GM21381 (cell line): ENCODE measurements at regions not wholly inside any gene's neighbourhood (a gene's known extent, or its start where the extent isn't known, plus 50 kb on each side); places are given as distances from the start of the nearest gene placed in this dataset.

ENCODE experiments used
- ATAC-seq: cut with Tn5 transposase; IDR thresholded peaks from one replicate; pipeline ENCODE4 v1.9.1; 2021; ENCODE audit warnings: mild to moderate bottlenecking, moderate library complexity; ENCODE audit not compliant: unreplicated experiment

DNA sequence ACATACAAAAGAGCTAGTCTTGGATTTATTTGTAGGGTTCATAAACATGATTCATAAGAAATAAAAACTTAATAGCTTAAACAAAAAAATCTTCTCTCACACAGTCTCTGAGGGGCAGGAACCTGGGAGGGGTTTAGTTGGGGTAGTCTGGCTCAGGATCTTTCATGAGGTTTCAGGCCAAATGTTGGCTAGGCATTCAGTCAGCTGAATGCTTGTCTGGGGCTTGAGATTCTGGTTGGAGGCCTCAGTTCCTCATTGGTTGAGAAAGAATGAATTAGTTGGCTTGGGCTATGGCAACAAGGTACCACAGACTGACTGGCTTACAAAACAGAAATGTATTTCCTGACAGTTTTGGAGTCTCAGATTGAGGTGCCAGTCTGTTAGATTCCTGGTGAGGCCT, 74.3 kb downstream of the ANKRD7 start:
- ATAC-seq = no peak

DNA sequence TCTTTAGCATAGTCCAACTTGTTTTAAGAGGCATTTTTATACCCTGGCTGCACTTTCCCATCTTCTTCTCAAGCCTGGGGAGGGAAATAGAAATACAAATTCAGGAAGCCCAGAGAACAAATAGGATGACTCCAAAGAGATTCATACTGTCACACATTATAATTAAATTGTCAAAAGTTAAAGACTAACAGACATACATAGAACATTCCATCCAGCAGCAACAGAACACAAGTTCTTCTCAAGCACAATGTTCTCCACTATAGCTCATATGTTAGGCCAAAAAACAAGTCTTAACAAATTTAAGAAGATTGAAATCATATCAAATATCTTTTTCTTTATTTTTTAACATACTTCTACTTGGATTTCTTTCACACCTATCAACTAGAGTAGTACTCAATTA, 75.7 kb downstream of the ANKRD7 start:
- no peak for ATAC-seq

DNA sequence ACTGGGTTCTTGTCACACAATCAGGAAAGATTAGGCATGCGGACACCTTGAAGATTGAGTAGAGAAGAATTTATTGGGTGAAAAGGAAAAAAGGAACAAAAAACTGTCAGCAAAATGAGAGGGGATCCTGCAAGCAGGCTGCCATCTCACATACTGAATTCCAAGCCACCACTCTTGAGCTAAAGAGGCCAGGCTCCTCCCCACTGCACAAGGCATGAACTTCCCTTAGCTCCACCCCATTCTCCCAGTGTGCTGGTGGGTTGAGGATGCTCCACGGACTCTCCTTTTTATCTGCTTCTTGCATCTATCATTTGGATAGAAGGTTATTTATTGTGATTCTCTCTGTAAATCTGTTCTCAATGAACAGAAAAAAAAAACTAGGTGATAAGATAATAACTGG, 79.6 kb downstream of the ANKRD7 start:
- ATAC-seq = no peak

DNA sequence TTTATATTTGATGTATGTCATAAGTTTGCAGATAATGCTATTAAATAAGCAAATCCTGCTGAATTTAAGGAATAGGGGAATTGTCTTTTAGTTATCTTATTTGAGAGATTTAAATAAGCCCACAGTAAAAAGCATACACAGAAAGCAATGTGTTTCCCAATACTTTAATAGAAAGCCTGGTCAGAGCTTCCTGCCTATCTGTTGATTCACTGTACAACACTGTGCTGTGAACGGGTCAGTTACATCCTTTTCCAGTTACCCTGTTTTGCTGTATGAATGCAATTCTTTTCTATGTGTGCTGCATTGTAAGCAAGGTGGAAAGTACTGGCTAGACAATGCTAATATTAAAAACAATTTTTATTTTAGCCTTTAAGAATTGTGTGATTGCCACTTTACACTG, 81.2 kb downstream of the ANKRD7 start:
- no peak for ATAC-seq

DNA sequence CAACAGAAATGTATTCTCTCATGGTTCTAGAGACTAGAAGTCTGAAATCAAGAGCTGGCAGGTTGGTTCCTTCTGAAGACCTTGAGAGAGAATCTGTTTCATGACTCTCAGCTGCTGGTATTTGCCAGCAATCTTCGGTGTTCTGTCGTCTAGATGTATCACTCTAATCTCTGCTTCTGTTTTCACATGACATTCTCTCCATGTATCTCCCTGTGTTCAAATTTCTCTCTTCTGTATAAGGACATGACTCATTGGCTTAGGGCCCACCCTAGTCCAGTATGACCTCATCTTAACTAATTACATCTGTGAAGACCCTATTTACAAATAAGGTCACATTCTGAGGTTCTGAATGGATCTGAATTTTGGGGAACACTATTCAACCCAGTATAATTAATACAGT, 82.3 kb downstream of the ANKRD7 start:
- no peak for ATAC-seq

DNA sequence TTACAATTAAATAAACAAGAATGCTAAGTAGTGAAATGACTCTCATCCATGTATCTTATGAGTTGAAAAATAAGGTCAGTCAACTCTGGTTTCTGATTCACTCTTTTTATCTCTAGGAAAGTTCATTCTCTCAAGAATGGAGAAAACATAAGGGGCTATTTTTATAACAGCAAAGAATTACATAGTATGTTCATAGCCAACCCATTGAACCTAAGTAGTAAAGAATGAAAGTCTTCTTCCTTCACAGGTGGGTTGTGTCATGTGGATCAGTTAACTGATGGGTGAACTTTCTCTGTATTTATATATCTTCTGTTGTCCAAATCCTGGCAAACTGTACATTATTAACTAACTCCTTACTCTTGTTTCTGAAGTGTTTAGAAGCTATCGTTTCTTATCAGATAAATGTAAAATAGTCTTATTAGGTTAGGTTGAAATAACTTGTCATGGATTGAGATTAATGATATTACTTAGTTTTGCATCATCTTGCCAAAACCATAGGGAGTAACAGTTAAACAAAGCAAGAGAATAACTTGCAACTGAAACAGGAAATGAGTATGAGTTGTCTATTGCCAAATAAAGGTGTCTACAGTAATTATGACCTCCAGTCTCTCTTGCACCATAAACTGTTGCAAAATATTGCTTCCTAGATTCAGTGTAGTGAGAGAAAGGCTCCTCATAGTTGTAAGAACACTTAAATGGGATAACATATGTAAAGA, 86.8 kb downstream of the ANKRD7 start:
- peak; percentile 87 for ATAC-seq

DNA sequence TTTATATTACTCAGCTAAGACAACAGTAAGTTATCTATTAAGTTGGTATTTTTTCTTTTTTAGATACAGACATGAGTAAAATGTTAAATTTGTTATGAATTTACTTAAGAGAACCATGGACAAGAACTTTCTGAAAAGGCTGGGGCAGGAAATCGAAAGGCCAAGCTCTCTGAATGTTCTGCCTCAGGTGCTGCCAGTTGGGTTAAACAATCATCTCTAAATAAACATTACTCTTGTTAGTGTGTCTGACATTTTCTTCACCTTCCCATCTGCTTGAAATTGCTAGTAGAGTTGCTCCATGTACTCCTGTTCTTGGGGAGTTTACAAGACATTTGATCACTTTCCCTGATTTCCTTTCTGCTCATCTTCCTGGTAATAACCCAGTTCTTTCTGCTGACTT, 87.5 kb downstream of the ANKRD7 start:
- ATAC-seq = no peak

DNA sequence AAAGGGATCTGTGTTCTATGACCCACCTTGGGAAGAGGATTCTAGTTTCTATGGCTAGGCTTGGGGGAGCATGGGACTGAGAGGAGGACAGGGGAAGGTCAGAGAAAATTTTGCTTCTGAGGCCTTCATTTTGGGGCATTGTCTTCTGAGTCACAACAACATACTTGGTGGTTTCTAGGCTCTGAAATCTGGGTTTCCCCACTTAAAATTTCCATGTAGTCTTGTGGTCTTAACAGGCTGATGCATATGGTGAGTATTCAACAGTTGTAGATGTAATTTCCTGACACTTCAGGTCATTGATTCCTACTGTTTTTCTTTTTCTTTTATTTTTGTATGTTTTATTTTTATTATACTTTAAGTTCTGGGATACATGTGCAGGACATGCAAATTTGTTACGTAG, 88.5 kb downstream of the ANKRD7 start:
- peak; percentile 43 for ATAC-seq

DNA sequence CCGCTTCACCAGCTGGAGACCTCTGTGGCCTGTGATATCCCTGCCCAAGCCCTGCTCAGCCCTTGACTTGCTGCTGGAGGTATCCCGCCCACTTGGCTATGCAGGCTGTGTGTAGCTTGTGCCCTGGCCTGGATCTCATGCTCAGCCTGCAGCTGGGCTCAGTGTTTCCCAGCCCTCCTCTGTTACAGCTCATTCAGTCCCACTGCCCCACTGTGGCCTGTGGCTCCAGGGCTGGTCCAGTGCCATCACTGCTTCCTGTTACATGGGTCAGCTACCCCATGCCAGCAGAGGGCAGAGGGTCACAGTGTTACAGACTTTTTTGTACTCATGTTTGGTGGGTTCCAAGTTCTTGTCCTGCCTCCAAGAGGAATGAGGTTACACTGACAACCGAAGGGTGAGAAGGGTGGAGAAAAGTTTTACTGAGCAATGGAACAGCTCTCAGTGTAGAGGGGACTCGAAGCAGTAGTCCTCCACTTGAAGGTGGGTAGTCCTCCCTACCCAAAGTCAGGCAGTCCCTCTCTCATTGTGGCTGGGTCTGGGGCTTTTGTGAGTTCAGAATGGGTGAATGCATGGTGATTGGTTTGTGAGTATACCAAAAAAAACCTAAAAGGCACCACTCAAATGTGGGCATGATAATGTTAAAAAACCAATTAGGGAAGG, 100.4 kb downstream of the ANKRD7 start:
- ATAC-seq = no peak

DNA sequence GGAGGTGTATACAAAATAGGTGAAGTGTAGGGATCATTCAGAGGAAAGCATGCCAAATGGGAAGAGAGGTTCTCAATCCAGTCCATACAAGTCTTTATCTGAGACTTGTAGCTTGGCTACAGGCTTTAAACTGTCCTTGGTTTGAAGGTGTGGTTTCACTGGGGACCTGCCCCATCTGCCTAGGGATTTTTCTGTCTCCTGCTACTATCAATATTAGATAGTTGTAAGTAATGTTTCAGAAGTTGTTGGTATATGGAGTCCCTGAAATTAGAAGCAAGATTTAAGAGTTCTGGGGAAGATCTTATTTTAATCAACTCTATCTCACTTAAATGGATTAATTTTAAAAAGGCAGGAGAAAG, 100.9 kb downstream of the ANKRD7 start:
- ATAC-seq = no peak

DNA sequence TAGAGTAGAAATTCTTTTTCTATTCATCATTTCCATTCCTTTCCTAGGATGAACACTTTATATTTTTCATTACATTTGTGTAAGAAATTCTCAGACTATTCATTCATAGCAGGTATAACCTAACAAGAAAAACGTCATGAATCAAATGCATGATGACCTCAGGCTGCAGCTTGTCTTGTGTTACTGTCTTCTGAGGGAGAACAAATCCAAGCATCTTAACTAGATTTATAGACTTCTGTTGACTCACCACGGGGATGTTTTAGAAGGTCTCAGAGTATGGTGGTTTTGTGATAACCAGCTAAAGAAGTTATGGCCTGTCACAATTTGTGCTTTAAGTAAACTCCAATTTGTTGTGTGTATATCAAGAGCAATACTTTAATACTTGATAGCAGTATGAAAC, 102.7 kb downstream of the ANKRD7 start:
- no peak for ATAC-seq

DNA sequence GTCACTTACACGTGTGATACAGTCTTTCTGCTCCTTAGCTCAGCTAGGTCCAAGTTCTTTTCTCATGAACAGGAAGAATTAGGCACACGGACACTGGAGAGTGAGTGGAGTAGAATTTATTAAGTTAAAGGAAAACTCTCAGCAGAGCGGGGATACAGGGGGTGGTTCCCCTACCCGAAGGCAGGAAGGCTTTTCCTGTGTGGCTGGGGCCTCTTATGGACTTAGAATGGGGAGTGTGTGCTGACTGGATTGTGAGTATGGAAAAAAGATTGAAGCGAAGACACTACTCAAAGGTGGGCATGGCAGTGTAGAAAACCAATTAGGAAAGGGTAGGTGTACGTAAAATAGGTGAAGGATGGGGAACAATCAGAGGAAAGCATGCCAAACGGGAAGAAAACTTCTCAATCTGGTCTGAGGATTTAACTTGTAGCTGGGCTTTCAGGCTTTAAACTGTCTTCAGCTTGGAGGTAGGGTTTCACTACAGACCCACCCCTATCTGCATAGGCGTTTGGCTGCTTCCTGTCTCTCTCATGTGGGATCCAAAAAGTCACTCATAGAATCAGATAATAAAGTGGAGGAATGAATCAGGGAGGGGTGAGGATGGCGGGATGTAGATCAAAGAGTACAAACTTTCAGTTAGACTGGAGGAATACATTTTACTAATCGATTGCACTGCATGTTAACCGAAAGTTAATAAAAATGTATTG, 104.2 kb downstream of the ANKRD7 start:
- no peak for ATAC-seq

DNA sequence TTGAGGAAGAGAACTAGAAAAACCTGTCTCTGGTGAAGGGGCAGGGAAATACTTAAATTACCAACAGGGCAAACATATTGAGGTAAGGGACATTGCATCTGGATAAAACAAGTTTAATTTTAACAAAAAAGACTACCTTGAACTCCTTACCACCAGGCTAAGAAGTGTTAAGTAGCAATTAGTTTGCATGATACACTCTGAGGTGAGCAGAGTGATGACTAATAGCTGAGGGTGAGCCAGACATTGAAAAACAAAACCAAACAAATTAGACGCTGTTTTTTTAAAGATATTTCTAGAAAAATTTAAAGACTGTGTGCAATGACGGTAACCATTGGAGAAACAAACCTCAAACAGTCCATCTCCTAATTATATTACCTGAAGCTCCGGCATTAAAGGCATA, 105.9 kb downstream of the ANKRD7 start:
- no peak for ATAC-seq

DNA sequence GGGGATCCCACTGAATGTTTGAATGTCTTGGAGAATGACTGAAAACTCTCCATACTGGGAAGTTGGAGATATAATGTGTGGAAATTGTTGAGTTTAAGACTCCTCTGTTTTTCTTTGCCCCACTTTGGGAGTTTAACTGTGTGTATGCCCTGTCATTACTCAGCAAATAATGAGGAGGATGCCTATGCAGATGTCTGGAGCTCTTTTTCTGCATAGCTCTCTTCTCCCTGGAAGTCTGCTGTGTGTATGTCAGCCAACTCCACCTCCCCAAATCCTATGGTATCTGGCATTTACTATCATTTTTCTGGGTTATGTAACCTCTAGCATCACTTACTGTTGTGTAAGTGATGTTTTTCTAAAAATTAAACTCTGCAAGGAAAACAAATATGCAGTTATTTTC, 122.2 kb downstream of the ANKRD7 start:
- no peak for ATAC-seq

DNA sequence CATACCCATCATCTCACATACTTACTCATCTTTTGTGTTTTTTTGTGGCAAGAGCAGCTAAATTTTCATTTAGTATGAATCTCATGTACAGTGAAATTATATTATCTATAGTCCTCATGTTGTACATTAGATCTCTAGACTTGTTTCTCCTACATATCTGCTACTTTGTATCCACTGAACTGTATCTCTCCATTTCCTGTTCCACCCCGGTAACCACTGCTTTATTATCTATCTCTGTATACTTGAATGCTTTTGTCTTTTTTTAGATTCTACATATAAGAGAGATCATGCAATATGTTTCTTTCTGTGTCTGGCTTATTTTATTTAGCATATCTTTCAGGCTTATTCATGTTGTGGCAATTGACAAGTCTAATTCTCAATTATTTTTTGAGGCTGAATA, 125.1 kb downstream of the ANKRD7 start:
- no peak for ATAC-seq

DNA sequence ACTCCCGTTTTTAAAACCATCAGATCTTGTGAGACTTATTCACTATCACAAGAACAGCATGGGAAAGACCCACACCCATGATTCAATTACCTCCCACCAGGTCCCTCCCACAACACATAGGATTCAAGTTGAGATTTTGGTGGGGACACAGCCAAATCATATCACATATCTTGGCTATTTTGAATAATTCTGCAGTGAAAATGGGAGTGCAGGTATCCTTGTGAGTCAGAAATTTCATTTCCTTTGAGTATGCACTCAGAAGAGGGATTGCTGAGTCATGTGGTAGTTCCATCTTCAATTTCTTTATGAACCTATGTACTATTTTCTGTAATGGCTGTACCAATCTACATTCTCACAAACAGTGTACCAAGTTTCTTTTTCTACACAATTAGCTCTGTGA, 125.8 kb downstream of the ANKRD7 start:
- no peak for ATAC-seq

DNA sequence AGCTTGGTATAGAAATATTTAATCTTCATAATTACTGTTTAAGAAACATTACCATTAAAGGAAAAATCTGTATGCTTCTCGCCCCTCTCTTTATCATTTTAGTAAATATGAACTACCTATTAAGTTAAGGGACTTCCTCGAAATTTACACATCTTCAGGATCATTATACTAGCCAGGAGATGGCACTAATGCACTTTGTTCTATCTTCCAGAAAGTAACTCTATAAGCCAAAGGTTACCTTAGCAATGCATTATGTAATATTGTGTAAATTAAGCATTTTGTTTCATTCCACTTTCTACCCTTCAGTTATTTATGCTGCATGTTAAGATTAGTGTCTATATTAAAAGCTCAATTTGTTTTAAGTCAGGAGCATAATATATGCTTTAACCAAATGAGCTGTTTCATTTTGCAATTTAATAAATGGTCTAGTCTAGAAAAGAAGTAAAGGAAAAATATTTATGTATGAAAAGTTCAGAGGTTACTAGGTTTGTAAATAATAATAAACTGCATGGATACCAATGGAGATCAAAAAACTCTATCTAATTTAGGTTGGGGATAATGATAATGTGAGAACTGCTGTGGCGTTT, 128.5 kb downstream of the ANKRD7 start:
- no peak for ATAC-seq

DNA sequence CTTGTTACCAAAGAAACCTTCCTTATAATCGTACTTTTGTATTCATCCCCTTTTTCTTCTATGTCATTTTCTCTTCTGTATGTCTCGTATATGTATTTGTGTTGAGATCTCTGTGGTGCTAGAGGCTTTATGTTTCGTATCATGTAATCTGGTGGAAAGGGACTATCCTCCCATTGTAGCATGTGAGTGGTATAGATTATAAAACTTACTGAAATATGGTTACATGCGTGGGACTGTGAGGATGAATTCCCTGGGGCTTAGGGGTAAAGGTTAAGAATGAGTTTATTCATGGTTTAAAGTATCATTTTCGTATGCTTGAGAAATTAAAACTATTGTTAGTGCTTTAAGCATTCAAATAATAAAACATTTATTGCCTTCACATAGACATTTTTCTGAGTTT, 141.9 kb downstream of the ANKRD7 start:
- ATAC-seq = no peak

DNA sequence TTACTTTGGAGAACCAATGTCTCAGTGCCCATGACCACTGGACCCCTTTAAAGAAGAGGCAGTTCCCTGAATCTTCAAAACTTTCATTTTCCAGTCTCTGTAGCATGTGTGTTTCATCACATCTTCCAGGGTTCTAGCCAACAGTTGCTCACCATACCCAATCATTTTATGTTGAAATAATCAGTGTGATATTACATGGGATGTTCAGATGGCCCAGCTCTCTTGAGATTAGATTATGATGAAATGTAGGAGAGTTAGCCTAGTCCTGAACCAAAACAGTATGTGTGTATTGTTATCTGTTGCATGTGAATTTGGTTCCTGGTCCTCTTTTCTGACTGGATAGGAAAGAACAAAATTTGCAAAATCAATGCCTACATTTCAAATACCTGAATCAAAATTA, 144.5 kb downstream of the ANKRD7 start:
- no peak for ATAC-seq

DNA sequence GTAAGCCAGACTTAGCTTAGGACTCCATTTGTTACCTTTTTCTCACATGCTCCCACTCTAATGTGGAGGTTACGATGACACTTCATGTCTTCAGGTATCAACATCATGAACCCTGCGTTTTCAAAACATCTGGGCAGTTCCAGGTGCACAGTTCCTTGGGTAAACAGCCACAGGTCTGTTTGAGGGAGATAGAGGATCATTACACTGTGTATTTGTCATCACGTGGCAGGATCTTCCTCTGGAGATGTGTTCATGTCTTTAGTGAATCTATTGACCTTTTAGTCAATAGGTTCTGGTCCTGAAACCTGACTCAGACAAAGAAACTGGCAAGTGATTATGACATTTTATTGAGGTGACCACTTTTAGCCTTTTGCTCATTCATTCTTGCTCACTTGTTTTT, 145.5 kb downstream of the ANKRD7 start:
- no peak for ATAC-seq

DNA sequence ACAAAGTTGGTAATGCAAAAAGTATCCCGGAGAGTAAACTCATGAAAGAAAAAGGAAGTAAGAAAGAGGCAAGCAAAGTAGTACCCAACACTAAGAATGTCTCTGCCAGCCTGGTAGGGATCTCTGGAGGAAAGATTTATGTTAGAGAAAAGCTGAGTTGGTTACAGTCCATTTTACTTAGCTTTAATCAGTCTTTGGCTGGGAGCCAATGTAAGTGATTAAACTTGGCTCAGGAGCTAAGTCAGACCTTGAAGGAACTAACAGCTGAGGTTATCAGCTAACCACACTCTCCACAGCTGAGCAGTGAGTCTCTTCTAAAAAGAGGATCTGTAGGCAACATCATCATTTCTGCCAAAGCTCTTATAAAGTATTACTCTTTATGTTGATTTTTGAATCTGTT, 148.0 kb downstream of the ANKRD7 start:
- ATAC-seq = no peak

DNA sequence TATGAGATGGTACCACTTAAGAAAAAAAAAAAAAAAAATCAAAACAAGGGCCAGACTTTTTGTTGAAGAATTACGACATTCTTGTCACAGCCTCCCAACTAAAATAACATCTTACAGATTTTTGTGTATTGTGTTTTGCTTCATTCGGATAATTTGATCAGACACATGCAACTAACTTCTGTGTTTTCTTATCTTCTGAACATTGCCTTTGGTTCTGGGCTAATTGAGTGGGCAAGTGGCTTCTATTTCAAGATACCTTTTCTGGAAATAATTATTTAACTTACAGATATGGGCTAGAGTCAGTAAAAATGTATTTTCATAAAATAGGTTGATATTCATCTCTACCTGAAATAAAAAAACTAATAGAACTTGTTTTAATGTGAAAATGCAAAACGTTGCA, 165.1 kb downstream of the ANKRD7 start:
- no peak for ATAC-seq
